Thoracic aorta (tissue), 2 donors: ENCODE measurements at regions not wholly inside any gene's neighbourhood (a gene's known extent, or its start where the extent isn't known, plus 50 kb on each side); places are given as distances from the start of the nearest gene placed in this dataset.

ENCODE experiments used
- ATAC-seq: fragments of 150-250 bp; one replicate; pipeline ENCODE4 v1.8.0; 2017; ENCODE audit warnings: low read depth; ENCODE audit not compliant: insufficient number of reproducible peaks, low FRiP score
- DNase-seq: peaks from one replicate; pipeline ENCODE4 v3.0.0-alpha.2; 2020; ENCODE audit warnings: low spot score
- H3K27ac ChIP-seq, 2 donors: fragments of 200-600 bp; sonication (generic); 1 replicate in 1 of 2; 2 replicates in 1 of 2; pipeline ENCODE4 v1.5.1; 2016; ENCODE audit warnings: mild to moderate bottlenecking in 2 of 2, moderate library complexity in 2 of 2
- H3K27me3 ChIP-seq: fragments of 200-600 bp; sonication (generic); replicated peaks from 2 replicates; pipeline ENCODE4 v1.6.0; 2016; ENCODE audit warnings: mild to moderate bottlenecking; ENCODE audit not compliant: insufficient read depth
- H3K36me3 ChIP-seq: fragments of 200-600 bp; sonication (generic); one replicate; pipeline ENCODE4 v1.5.1; 2016
- H3K4me1 ChIP-seq, 2 donors: fragments of 200-600 bp; sonication (generic); 1 replicate in 1 of 2; 2 replicates in 1 of 2; pipeline versions ENCODE4 v1.5.1 to v1.6.0; 2016; ENCODE audit warnings: low read depth in 2 of 2, mild to moderate bottlenecking in 1 of 2; ENCODE audit not compliant: control insufficient read depth in 1 of 2
- H3K4me3 ChIP-seq: fragments of 200-600 bp; sonication (generic); 2 replicates; pipeline ENCODE4 v1.5.1; 2016; ENCODE audit warnings: mild to moderate bottlenecking
- H3K9me3 ChIP-seq: fragments of 200-600 bp; sonication (generic); 2 replicates; pipeline ENCODE4 v1.5.1; 2016
- CTCF ChIP-seq: fragments of 200-600 bp; sonication (generic); IDR thresholded peaks from one replicate; pipeline ENCODE4 v1.5.1; 2019; ENCODE audit warnings: antibody characterized with exemption

GRCh38 chr2:17163638-17164037, 354.6 kb downstream of the RAD51AP2 start:
- Histone ChIP-seq H3K27ac (no peak overlapping the region), H3K4me3 (no peak overlapping the region), H3K9me3 (no peaks in the 10 kb centered on the region), H3K4me1 (no peaks in the 10 kb centered on the region), H3K36me3 (no peaks in the 10 kb centered on the region), H3K27me3 (no peaks in the 10 kb centered on the region)
- TF ChIP-seq CTCF = no peak
- ATAC-seq (no peak), DNase-seq (no peak)

GRCh38 chr2:17162713-17163112, 355.5 kb downstream of the RAD51AP2 start:
- ATAC-seq = no peak
- no peak for DNase-seq
- TF ChIP-seq CTCF = no peak
- Histone ChIP-seq H3K4me3 (no peak overlapping the region), H3K4me1 (no peaks in the 10 kb centered on the region), H3K9me3 (no peaks in the 10 kb centered on the region), H3K36me3 (no peaks in the 10 kb centered on the region), H3K27ac (no peak overlapping the region), H3K27me3 (no peaks in the 10 kb centered on the region)

GRCh38 chr2:17160594-17160993, 357.6 kb downstream of the RAD51AP2 start:
- no peak for ATAC-seq
- TF ChIP-seq CTCF = no peak
- no peaks in the 10 kb centered on the region for H3K36me3 ChIP-seq
- H3K27me3 ChIP-seq = no peaks in the 10 kb centered on the region
- no peaks in the 10 kb centered on the region for H3K9me3 ChIP-seq
- DNase-seq = no peak
- no peaks in the 10 kb centered on the region for H3K4me1 ChIP-seq
- no peak overlapping the region for H3K27ac ChIP-seq
- no peak overlapping the region for H3K4me3 ChIP-seq

- H3K36me3 ChIP-seq = no peaks in the 10 kb centered on the region
- TF ChIP-seq CTCF = no peak
- no peaks in the 10 kb centered on the region for H3K27me3 ChIP-seq
- H3K4me1 ChIP-seq = no peaks in the 10 kb centered on the region
- DNase-seq (no peak), ATAC-seq (no peak)
- no peak overlapping the region for H3K4me3 ChIP-seq
- no peaks in the 10 kb centered on the region for H3K9me3 ChIP-seq
- no peak overlapping the region for H3K27ac ChIP-seq
Measured at GRCh38 chr2:17156086-17156485, 362.2 kb downstream of the RAD51AP2 start.

GRCh38 chr2:17149945-17150344, 368.3 kb downstream of the RAD51AP2 start:
- H3K9me3 ChIP-seq = no peaks in the 10 kb centered on the region
- DNase-seq (no peak), ATAC-seq (no peak)
- no peaks in the 10 kb centered on the region for H3K36me3 ChIP-seq
- no peaks in the 10 kb centered on the region for H3K4me1 ChIP-seq
- H3K27me3 ChIP-seq = no peaks in the 10 kb centered on the region
- H3K27ac ChIP-seq = no peak overlapping the region
- H3K4me3 ChIP-seq = no peak overlapping the region
- TF ChIP-seq CTCF = no peak
